HFFc6 (cell line): ENCODE measurements at regions not wholly inside any gene's neighbourhood (a gene's known extent, or its start where the extent isn't known, plus 50 kb on each side); places are given as distances from the start of the nearest gene placed in this dataset.
"Not testable (repeated sequence)": the region's sequence is repeated elsewhere in the genome, so short reads cannot be mapped to it uniquely, and the experiment has no call there.

Source experiments
- DNase-seq: peaks from one replicate; pipeline ENCODE4 v3.0.0-alpha.2; 2018
- H3K27ac Mint-ChIP-seq: 2 replicates; pipeline ENCODE4 v1.8.0; 2020; ENCODE audit warnings: mild to moderate bottlenecking, mixed read lengths
- H3K27me3 Mint-ChIP-seq: 2 replicates; pipeline ENCODE4 v1.8.0; 2021; ENCODE audit warnings: mild to moderate bottlenecking, moderate library complexity, mixed read lengths; ENCODE audit not compliant: insufficient read depth
- H3K36me3 Mint-ChIP-seq: 2 replicates; pipeline ENCODE4 v1.8.0; 2021; ENCODE audit warnings: low read depth, mixed read lengths
- H3K4me1 Mint-ChIP-seq: 2 replicates; pipeline ENCODE4 v1.8.0; 2020; ENCODE audit warnings: low read depth, mixed read lengths
- H3K4me3 Mint-ChIP-seq: 2 replicates; pipeline ENCODE4 v1.8.0; 2020; ENCODE audit warnings: mild to moderate bottlenecking, moderate library complexity, mixed read lengths
- H3K9me3 Mint-ChIP-seq: 2 replicates; pipeline ENCODE4 v1.8.0; 2020; ENCODE audit warnings: mild to moderate bottlenecking, mixed read lengths
- TF ChIP-seq, protein P1 (sequence below): fragments of 200-600 bp; sonication (generic); IDR thresholded peaks from 2 replicates; pipeline ENCODE4 v1.5.0; 2021; ENCODE audit warnings: antibody characterized with exemption, mild to moderate bottlenecking

GRCh38 chr21:14629461-14629860, 83.3 kb upstream of the SAMSN1 start:
- DNase-seq = no peak
- Mint-ChIP-seq H3K4me3 (no peak overlapping the region), H3K27me3 (no peaks in the 10 kb centered on the region), H3K27ac (no peak overlapping the region), H3K9me3 (peaks cover 38% of the 10 kb centered on the region), H3K36me3 (no peaks in the 10 kb centered on the region), H3K4me1 (no peaks in the 10 kb centered on the region)
- TF ChIP-seq, protein P1, sequence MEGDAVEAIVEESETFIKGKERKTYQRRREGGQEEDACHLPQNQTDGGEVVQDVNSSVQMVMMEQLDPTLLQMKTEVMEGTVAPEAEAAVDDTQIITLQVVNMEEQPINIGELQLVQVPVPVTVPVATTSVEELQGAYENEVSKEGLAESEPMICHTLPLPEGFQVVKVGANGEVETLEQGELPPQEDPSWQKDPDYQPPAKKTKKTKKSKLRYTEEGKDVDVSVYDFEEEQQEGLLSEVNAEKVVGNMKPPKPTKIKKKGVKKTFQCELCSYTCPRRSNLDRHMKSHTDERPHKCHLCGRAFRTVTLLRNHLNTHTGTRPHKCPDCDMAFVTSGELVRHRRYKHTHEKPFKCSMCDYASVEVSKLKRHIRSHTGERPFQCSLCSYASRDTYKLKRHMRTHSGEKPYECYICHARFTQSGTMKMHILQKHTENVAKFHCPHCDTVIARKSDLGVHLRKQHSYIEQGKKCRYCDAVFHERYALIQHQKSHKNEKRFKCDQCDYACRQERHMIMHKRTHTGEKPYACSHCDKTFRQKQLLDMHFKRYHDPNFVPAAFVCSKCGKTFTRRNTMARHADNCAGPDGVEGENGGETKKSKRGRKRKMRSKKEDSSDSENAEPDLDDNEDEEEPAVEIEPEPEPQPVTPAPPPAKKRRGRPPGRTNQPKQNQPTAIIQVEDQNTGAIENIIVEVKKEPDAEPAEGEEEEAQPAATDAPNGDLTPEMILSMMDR = no peak

GRCh38 chr21:14623079-14623478, 77.0 kb upstream of the SAMSN1 start:
- not testable (repeated sequence) for DNase-seq, H3K27ac Mint-ChIP-seq, H3K4me3 Mint-ChIP-seq, H3K27me3 Mint-ChIP-seq, H3K36me3 Mint-ChIP-seq, H3K4me1 Mint-ChIP-seq
- H3K9me3 Mint-ChIP-seq = peaks cover 34% of the 10 kb centered on the region

- H3K9me3 Mint-ChIP-seq = peaks cover 20% of the 10 kb centered on the region
- H3K4me3 Mint-ChIP-seq = no peak overlapping the region
- no peaks in the 10 kb centered on the region; the same call in 1 of the 2 replicates for H3K27me3 Mint-ChIP-seq
- TF ChIP-seq, protein P1 = no peak
- no peak overlapping the region for H3K27ac Mint-ChIP-seq
- no peaks in the 10 kb centered on the region for H3K36me3 Mint-ChIP-seq
- no peak for DNase-seq
- no peaks in the 10 kb centered on the region for H3K4me1 Mint-ChIP-seq
Measured at GRCh38 chr21:14620152-14620551, 74.0 kb upstream of the SAMSN1 start.

- TF ChIP-seq, protein P1 = no peak
- Mint-ChIP-seq H3K27me3 (no peaks in the 10 kb centered on the region; the same call in 1 of the 2 replicates), H3K4me1 (no peaks in the 10 kb centered on the region), H3K36me3 (no peaks in the 10 kb centered on the region), H3K9me3 (peaks cover 13% of the 10 kb centered on the region), H3K4me3 (no peak overlapping the region), H3K27ac (no peak overlapping the region)
- DNase-seq = no peak
Measured at GRCh38 chr21:14617871-14618270, 71.8 kb upstream of the SAMSN1 start.

GRCh38 chr21:14617040-14617393, 70.9 kb upstream of the SAMSN1 start:
- TF ChIP-seq, protein P1 = no peak
- Mint-ChIP-seq H3K27me3 (no peaks in the 10 kb centered on the region; the same call in 1 of the 2 replicates), H3K9me3 (peaks cover 13% of the 10 kb centered on the region), H3K4me3 (no peak overlapping the region), H3K27ac (no peak overlapping the region), H3K4me1 (no peaks in the 10 kb centered on the region), H3K36me3 (no peaks in the 10 kb centered on the region)
- no peak for DNase-seq

DNA sequence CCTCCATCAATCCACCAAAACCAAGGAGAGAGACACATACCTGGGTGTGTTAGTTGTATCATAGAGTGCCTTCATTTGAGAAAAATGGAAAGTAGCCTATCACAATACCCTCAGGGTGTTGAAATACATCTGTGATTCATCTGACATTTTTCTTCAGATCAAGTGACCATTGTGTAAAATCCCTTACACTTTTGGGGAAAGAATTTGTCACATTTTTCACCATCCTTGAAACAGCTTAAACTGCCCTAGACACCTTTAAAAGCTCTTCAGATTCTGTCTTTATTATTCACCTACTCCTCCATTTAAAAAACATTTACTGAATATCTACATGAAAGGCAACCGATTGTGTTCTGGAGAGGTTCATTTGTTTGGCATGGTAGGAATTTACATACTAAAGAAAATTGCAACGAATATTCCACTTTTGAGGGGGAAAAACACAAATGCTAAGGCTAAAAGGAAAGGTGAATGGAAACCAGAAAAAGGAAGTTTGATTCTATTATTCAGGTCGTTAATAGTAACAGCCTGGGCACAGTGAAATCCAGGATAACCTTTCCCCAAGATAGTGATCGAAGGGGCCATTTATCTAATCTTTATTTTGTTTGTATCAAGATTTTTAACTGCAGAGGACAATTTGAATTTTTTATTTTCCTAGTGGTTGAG, 70.4 kb upstream of the SAMSN1 start:
- H3K27ac Mint-ChIP-seq = no peak overlapping the region
- no peak overlapping the region for H3K4me3 Mint-ChIP-seq
- no peaks in the 10 kb centered on the region for H3K4me1 Mint-ChIP-seq
- peaks cover 17% of the 10 kb centered on the region for H3K9me3 Mint-ChIP-seq
- TF ChIP-seq, protein P1 = no peak
- DNase-seq = no peak
- H3K27me3 Mint-ChIP-seq = no peaks in the 10 kb centered on the region; the same call in 1 of the 2 replicates
- no peaks in the 10 kb centered on the region for H3K36me3 Mint-ChIP-seq
